K562 (cell line): ENCODE measurements at regions not wholly inside any gene's neighbourhood (a gene's known extent, or its start where the extent isn't known, plus 50 kb on each side); places are given as distances from the start of the nearest gene placed in this dataset.

Source experiments
- ATAC-seq: fragments of 200-7000 bp; cut with Tn5 transposase; 3 replicates; pipeline ENCODE4 v1.9.1; 2020; ENCODE audit warnings: moderate library complexity
- BruUV-seq: library from RNA; stranded (reverse); fragments of 400-500 nt; replicated peaks from 2 replicates; lab custom pipeline; 2021; lab: Mats Ljungman, UMichigan
- CTCF ChIA-PET: fragments of 300-600 bp; formaldehyde crosslinking; extraction: SDS; loops from one replicate; lab custom pipeline; 2021; ENCODE audit warnings: low intra/inter-chr PET ratio; lab: Yijun Ruan, JAX
- POLR2A ChIA-PET: fragments of 300-600, 350-650 bp; sonication (Branson Sonifier 250); formaldehyde crosslinking; extraction: SDS; loops from one replicate; lab custom pipeline; 2021; ENCODE audit warnings: antibody characterized with exemption, inconsistent platforms; lab: Yijun Ruan, JAX
- DNase-seq, 4 experiments: peaks; one replicate each; pipeline versions ENCODE4 v3.0.0 to v3.0.0-alpha.2; 2011 to 2018; ENCODE audit warnings: low spot score in 3 of 4, mixed read lengths in 3 of 4; ENCODE audit errors: extremely low read depth in 1 of 4
- FAIRE-seq: peaks from 2 replicates; lab custom pipeline; 2011; peaks lifted over from hg19 to GRCh38; lab: Jason Lieb, UNC
- H2AFZ ChIP-seq: 2 replicates; pipeline ENCODE4 v1.6.0; 2011; ENCODE audit warnings: low read depth, low read length, control low read depth, inconsistent platforms
- H3K27ac ChIP-seq: fragments of 200-600 bp; 3 replicates; pipeline ENCODE4 v1.8.0; 2011; ENCODE audit warnings: low read depth, mild to moderate bottlenecking, control low read depth, inconsistent platforms, low read length, moderate library complexity, mixed read lengths; ENCODE audit errors: extremely low read depth
- H3K27me3 ChIP-seq, 2 experiments: fragments of 300-600 bp in 1 of 2; 2 replicates in 1 of 2; 3 replicates in 1 of 2; pipeline versions ENCODE4 v1.6.0 to v1.8.0; 2011; ENCODE audit warnings: inconsistent platforms in 2 of 2, low read length in 2 of 2, mild to moderate bottlenecking in 1 of 2, mixed read lengths in 1 of 2, moderate library complexity in 1 of 2; ENCODE audit not compliant: control insufficient read depth in 2 of 2, insufficient read depth in 2 of 2
- H3K36me3 ChIP-seq: fragments of 300-600 bp; 3 replicates; pipeline ENCODE4 v1.8.0; 2011; ENCODE audit warnings: mild to moderate bottlenecking, low read length, inconsistent platforms; ENCODE audit not compliant: control insufficient read depth, insufficient read depth
- H3K4me1 ChIP-seq, 2 experiments: fragments of 200-600 bp in 1 of 2; replicated peaks in 1 of 2; 2 replicates in 1 of 2; 3 replicates in 1 of 2; pipeline versions ENCODE4 v1.5.1 to v1.8.0; 2011; ENCODE audit warnings: inconsistent platforms in 2 of 2, low read length in 2 of 2, mild to moderate bottlenecking in 1 of 2, mixed read lengths in 1 of 2, moderate library complexity in 1 of 2; ENCODE audit not compliant: control insufficient read depth in 2 of 2, insufficient read depth in 2 of 2
- H3K4me2 ChIP-seq: 2 replicates; pipeline ENCODE4 v1.6.1; 2011; ENCODE audit warnings: low read length, control low read depth, inconsistent platforms, mixed read lengths; ENCODE audit not compliant: insufficient read depth
- H3K4me3 ChIP-seq: fragments of 200-600 bp; sonication (generic), shearing (Covaris generic); 2 replicates; pipeline ENCODE4 v1.5.1; 2016; ENCODE audit warnings: control low read depth, inconsistent platforms
- H3K79me2 ChIP-seq: fragments of 200-600 bp; 3 replicates; pipeline ENCODE4 v1.8.0; 2011; ENCODE audit warnings: low read length, inconsistent platforms; ENCODE audit not compliant: control insufficient read depth, insufficient read depth
- H3K9ac ChIP-seq, 2 experiments: 2 replicates each; pipeline versions ENCODE4 v1.6.0 to v1.6.1; 2011; ENCODE audit warnings: low read depth in 2 of 2, low read length in 2 of 2, control low read depth in 1 of 2, inconsistent platforms in 1 of 2, mild to moderate bottlenecking in 1 of 2, mixed read lengths in 1 of 2; ENCODE audit not compliant: insufficient read depth in 1 of 2
- H3K9me1 ChIP-seq: one replicate; pipeline ENCODE4 v1.6.0; 2011; ENCODE audit warnings: inconsistent platforms, mild to moderate bottlenecking, low read length, moderate library complexity; ENCODE audit not compliant: control insufficient read depth, insufficient read depth
- H3K9me3 ChIP-seq: replicated peaks from 2 replicates; pipeline ENCODE4 v1.5.1; 2011; ENCODE audit warnings: low read depth, low read length, inconsistent platforms; ENCODE audit not compliant: control insufficient read depth, insufficient read depth
- H4K20me1 ChIP-seq: replicated peaks from 2 replicates; pipeline ENCODE4 v1.6.1; 2011; ENCODE audit warnings: low read length, inconsistent platforms, mixed read lengths; ENCODE audit not compliant: control insufficient read depth, insufficient read depth
- BMI1 ChIP-seq: fragments of 150-350 bp; IDR thresholded peaks from 2 replicates; pipeline ENCODE4 v1.6.1; 2014; ENCODE audit warnings: low read length
- BRCA1 ChIP-seq, 2 experiments: fragments of 450-650 bp in 1 of 2; sonication (generic) in 1 of 2; formaldehyde crosslinking in 1 of 2; IDR thresholded peaks; 2 replicates each; pipeline versions ENCODE4 v1.5.0 to v1.6.1; 2017 to 2020; ENCODE audit warnings: mild to moderate bottlenecking in 1 of 2, missing genetic modification reagents in 1 of 2
- DEAF1 ChIP-seq: fragments of 450-650 bp; formaldehyde crosslinking; IDR thresholded peaks from 2 replicates; pipeline ENCODE4 v1.4.0; 2020; ENCODE audit warnings: mild to moderate bottlenecking, moderate library complexity
- ELK1 ChIP-seq: sonication (generic); formaldehyde crosslinking; IDR thresholded peaks from 2 replicates; pipeline ENCODE4 v1.8.1; 2022; ENCODE audit warnings: missing genetic modification reagents
- FOSL1 ChIP-seq: fragments of 200-800 bp; sonication (Bioruptor generic); conservative IDR thresholded peaks from 2 replicates; pipeline ENCODE4 v1.6.1; 2016; ENCODE audit warnings: missing genetic modification characterization, missing compliant biosample characterization
- GATA2 ChIP-seq: sonication (generic); formaldehyde crosslinking; IDR thresholded peaks from 2 replicates; pipeline ENCODE4 v1.4.0; 2020; ENCODE audit warnings: mild to moderate bottlenecking, missing genetic modification reagents
- HLTF ChIP-seq: fragments of 450-650 bp; IDR thresholded peaks from 2 replicates; pipeline ENCODE4 v1.6.1; 2016
- MAFF ChIP-seq: IDR thresholded peaks from 2 replicates; pipeline ENCODE4 v1.6.1; 2012; ENCODE audit warnings: low read length, improper control_type of control experiment
- MITF ChIP-seq: IDR thresholded peaks from 2 replicates; pipeline ENCODE4 v1.6.1; 2014; ENCODE audit warnings: antibody characterized with exemption
- NFIC ChIP-seq: fragments of 450-650 bp; IDR thresholded peaks from 2 replicates; pipeline ENCODE4 v1.6.1; 2017; ENCODE audit warnings: mild to moderate bottlenecking, inconsistent platforms
- PCBP1 ChIP-seq: fragments of 200-400 bp; formaldehyde crosslinking; IDR thresholded peaks from 2 replicates; pipeline ENCODE4 v1.6.1; 2018; ENCODE audit warnings: mild to moderate bottlenecking, low read depth, low read length; ENCODE audit not compliant: poor library complexity, severe bottlenecking
- SMARCE1 ChIP-seq: fragments of 450-650 bp; IDR thresholded peaks from 2 replicates; pipeline ENCODE4 v1.7.1; 2016; ENCODE audit warnings: mild to moderate bottlenecking
- TAF15 ChIP-seq: fragments of 200-400 bp; formaldehyde crosslinking; IDR thresholded peaks from 2 replicates; pipeline ENCODE4 v1.6.1; 2017; ENCODE audit warnings: mild to moderate bottlenecking, low read depth, low read length, moderate library complexity
- ZNF133 ChIP-seq: fragments of 250-450 bp; sonication (Bioruptor Pico); IDR thresholded peaks from 2 replicates; pipeline ENCODE4 v1.4.0; 2020; ENCODE audit warnings: mild to moderate bottlenecking
- ZNF165 ChIP-seq: fragments of 250-450 bp; sonication (Bioruptor Pico); IDR thresholded peaks from 2 replicates; pipeline ENCODE4 v1.4.0; 2020; ENCODE audit warnings: borderline replicate concordance
- ZNF253 ChIP-seq: fragments of 250-450 bp; sonication (Bioruptor Pico); conservative IDR thresholded peaks from 2 replicates; pipeline ENCODE4 v1.6.1; 2021; ENCODE audit warnings: mild to moderate bottlenecking
- ZNF274 ChIP-seq: IDR thresholded peaks from 2 replicates; pipeline ENCODE4 v1.6.1; 2011; ENCODE audit warnings: low read depth, mild to moderate bottlenecking, low read length, moderate library complexity, borderline replicate concordance
- ZNF324 ChIP-seq: fragments of 250-450 bp; sonication (Bioruptor Pico); IDR thresholded peaks from 2 replicates; pipeline ENCODE4 v1.4.0; 2020; ENCODE audit warnings: mild to moderate bottlenecking
- ZNF551 ChIP-seq: fragments of 250-450 bp; sonication (Bioruptor Pico); IDR thresholded peaks from 2 replicates; pipeline ENCODE4 v1.5.0; 2021; ENCODE audit warnings: mild to moderate bottlenecking, moderate library complexity
- ZNF79 ChIP-seq: fragments of 250-450 bp; sonication (Bioruptor Pico); IDR thresholded peaks from 2 replicates; pipeline ENCODE4 v1.4.0; 2020; ENCODE audit warnings: low read depth, mild to moderate bottlenecking, moderate library complexity
- WGBS: fragments of 100-300 bp; shearing (Covaris generic); methylation state at CpG from one replicate; pipeline ENCODE4 v1.1.6; 2016; ENCODE audit warnings: low coverage, mixed read lengths; ENCODE audit not compliant: insufficient coverage; ENCODE audit errors: missing lambda C conversion rate; 5-methylcytosine and 5-hydroxymethylcytosine counted together
- in situ Hi-C: fragments of 300-500 bp; cut with MboI; formaldehyde crosslinking; loops from 4 replicates; pipeline ENCODE4 v1.15.0; 2018; ENCODE audit warnings: inconsistent platforms, mixed read lengths
- intact Hi-C: fragments of 100-400 bp; cut with micrococcal nuclease; formaldehyde crosslinking; loops from 2 replicates; pipeline ENCODE4 v1.14.2; 2022

- no peak overlapping the region for H3K4me2 ChIP-seq
- no peaks in the 10 kb centered on the region for H3K9me3 ChIP-seq
- H2AFZ ChIP-seq = no peak overlapping the region
- H3K27me3 ChIP-seq = no peaks in the 10 kb centered on the region
- in situ Hi-C loops = no loop called here
- FAIRE-seq = no peak
- CTCF ChIA-PET = no interaction called here
- H3K9me1 ChIP-seq = no peaks in the 10 kb centered on the region
- H3K4me3 ChIP-seq = no peak overlapping the region
- no peak overlapping the region for H3K9ac ChIP-seq
- TF ChIP-seq ZNF551 (CRISPR knock-in tag) = no peak
- TF ChIP-seq PCBP1 = no peak
- TF ChIP-seq TAF15 = no peak
- TF ChIP-seq FOSL1 = no peak
- no peak for TF ChIP-seq ZNF324 (CRISPR knock-in tag)
- no peak for TF ChIP-seq NFIC
- no peak for TF ChIP-seq ZNF133 (CRISPR knock-in tag)
- TF ChIP-seq BRCA1 (IDR thresholded peaks at IDR 0.05) = no peak
- TF ChIP-seq BRCA1 (CRISPR knock-in tag; IDR thresholded peaks at IDR 0.05) = no peak
- TF ChIP-seq GATA2 (CRISPR knock-in tag) = no peak
- no peak for TF ChIP-seq ZNF165
- TF ChIP-seq BMI1 = no peak
- TF ChIP-seq HLTF = no peak
- no peak for TF ChIP-seq SMARCE1
- TF ChIP-seq MAFF = no peak
- no peak for TF ChIP-seq MITF
- no peak for TF ChIP-seq ZNF79 (CRISPR knock-in tag)
- TF ChIP-seq ZNF253 (CRISPR knock-in tag) = no peak
- no peak for TF ChIP-seq ZNF274
- TF ChIP-seq DEAF1 (CRISPR knock-in tag) = no peak
- no peak for TF ChIP-seq ELK1 (CRISPR knock-in tag)
- intact Hi-C loops = no loop called here
- H3K36me3 ChIP-seq = no peaks in the 10 kb centered on the region
- POLR2A ChIA-PET = no interaction called here
- BruUV-seq = no TSS peak
- H3K27ac ChIP-seq = no peak overlapping the region
- DNase-seq = no peak
- WGBS = 1% methylated on average over 6 of the region's 6 CpGs
- no peaks in the 10 kb centered on the region for H3K4me1 ChIP-seq
- no peaks in the 10 kb centered on the region for H4K20me1 ChIP-seq
- no peak for ATAC-seq
- no peaks in the 10 kb centered on the region for H3K79me2 ChIP-seq
Observed at GRCh38 chr16:73339821-73340220, 291.9 kb upstream of the ZFHX3 start.
